Stomach (tissue), 4 donors: ENCODE measurements at regions not wholly inside any gene's neighbourhood (a gene's known extent, or its start where the extent isn't known, plus 50 kb on each side); places are given as distances from the start of the nearest gene placed in this dataset.

Experiments used
- CTCF ChIP-seq, 7 experiments: fragments of 450-650 bp in 4 of 7; fragments of 200-600 bp in 3 of 7; sonication (generic) in 3 of 7; IDR thresholded peaks; one replicate each; pipeline ENCODE4 v1.5.1; 2016 to 2019; ENCODE audit warnings: antibody characterized with exemption in 7 of 7, control low read depth in 2 of 7, mild to moderate bottlenecking in 1 of 7
- EP300 ChIP-seq: sonication (generic); formaldehyde crosslinking; IDR thresholded peaks from one replicate; pipeline ENCODE4 v1.6.1; 2017; ENCODE audit warnings: antibody characterized with exemption
- POLR2A ChIP-seq, 4 donors: fragments of 450-650 bp; IDR thresholded peaks; one replicate each; pipeline ENCODE4 v1.6.1; 2016; ENCODE audit warnings: antibody characterized with exemption in 4 of 4, control low read depth in 2 of 4, mild to moderate bottlenecking in 1 of 4, moderate library complexity in 1 of 4

- TF ChIP-seq CTCF (IDR thresholded peaks at IDR 0.05) (no peak), POLR2A (IDR thresholded peaks at IDR 0.05) (no peak), EP300 (no peak)
Measured at GRCh38 chr1:97013136-97013535, 291.6 kb downstream of the PTBP2 start.
